T47D (cell line): ENCODE measurements at regions not wholly inside any gene's neighbourhood (a gene's known extent, or its start where the extent isn't known, plus 50 kb on each side); places are given as distances from the start of the nearest gene placed in this dataset.

ENCODE experiments used
- DNase-seq, 2 experiments: peaks; one replicate each; pipeline versions ENCODE4 v3.0.0 to v3.0.0-alpha.2; 2011 to 2012; ENCODE audit warnings: low read depth in 1 of 2, low spot score in 1 of 2
- JUND ChIP-seq: IDR thresholded peaks from 2 replicates; pipeline ENCODE4 v1.6.1; 2012; ENCODE audit warnings: low read depth
- in situ Hi-C: cut with HindIII; loops from 2 replicates; pipeline ENCODE4 v1.10.0; 2016; ENCODE audit warnings: low sequenced_read_pairs, low pct_unique_long_range_greater_than_20kb

DNA sequence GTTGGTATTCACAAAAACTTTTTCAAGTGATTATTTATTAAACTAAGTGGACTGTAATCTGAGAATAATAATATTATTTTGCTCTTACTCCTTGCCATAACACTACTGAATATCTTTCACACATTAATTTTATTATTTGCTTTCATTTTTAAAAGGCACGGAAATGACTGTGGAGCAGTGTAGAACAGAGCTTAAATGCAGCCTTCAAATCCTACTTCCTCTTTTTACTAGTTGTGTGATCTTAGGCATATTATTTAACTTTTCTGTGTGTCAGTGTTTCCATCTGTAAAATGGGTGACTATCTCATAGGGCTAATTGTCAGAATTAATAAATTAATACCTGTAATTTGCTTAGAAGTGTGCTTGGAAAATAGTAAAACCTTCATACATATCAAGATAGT is 55.5 kb upstream of the SLC8A1 start:
- in situ Hi-C loops = no loop called here
- TF ChIP-seq JUND = no peak
- no peak for DNase-seq

DNA sequence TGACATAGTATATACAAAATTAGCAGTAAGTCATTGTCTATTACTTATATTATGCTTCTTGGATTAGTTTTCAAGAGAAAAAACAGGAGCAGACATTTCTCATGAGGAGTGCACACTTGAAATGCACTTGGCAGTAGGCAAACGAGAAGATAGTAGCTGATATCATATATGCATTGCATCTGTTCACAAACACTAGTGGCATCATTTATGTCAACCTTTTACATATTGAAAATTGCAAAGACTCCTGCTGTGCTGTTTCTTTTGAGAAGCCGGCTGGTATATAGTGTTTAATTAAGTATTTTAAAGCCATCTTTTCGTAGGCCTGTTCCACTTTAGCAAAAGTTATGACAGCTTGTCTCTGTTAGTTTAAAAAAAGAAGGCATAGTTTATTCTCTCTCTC is 58.4 kb upstream of the SLC8A1 start:
- no peak for DNase-seq
- in situ Hi-C loops = no loop called here
- no peak for TF ChIP-seq JUND

DNA sequence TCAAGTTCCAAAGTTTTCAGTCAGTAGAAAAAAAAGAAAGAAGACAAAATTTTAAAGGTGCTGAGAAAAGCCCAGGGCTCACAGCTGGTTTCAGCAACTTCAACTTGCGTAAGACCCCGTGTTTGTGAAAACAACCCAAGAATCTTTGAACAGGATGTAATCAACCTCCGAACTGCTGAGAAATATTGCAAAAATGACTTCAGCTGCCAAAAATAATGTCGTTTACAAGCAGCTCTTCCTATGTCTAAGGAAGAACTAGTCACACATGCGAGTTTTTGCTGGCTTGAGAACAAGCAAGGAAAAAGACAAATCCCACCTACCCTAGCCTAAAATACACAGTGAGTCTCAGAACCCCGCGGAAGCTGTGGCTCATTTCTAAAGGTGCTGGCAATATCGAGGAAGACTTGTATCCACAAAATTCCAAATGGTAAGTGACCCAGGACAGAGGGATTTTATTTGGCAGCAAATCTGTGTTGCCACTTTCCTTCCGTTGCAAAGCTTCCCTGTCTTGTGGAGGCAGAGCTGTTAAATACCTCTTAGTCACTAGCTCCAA is 59.8 kb upstream of the SLC8A1 start:
- in situ Hi-C loops = no loop called here
- DNase-seq = no peak
- no peak for TF ChIP-seq JUND

GRCh38 chr2:40512256-40512655 is 60.4 kb upstream of the SLC8A1 start:
- no peak for DNase-seq
- no peak for TF ChIP-seq JUND
- in situ Hi-C loops = no loop called here

DNA sequence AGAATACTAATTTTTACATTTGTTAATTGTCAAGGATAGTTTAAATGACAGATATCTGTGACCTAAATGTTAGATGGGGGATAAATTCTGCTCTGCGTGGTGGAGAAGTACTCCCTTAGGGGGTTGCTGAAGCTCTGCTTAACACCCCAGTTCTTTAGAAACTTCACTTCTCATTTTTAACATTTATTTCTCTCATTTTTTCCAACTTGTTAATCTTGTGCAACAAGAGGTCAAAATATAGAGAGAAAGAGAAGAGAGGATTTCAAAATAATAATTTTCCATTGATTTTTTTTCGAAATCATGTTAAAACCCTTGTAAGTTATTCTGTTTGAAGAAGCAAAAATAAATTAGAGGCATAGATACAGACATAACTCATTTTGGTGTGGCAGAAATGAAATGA is 61.3 kb upstream of the SLC8A1 start:
- no peak for DNase-seq
- no peak for TF ChIP-seq JUND
- in situ Hi-C loops = no loop called here

DNA sequence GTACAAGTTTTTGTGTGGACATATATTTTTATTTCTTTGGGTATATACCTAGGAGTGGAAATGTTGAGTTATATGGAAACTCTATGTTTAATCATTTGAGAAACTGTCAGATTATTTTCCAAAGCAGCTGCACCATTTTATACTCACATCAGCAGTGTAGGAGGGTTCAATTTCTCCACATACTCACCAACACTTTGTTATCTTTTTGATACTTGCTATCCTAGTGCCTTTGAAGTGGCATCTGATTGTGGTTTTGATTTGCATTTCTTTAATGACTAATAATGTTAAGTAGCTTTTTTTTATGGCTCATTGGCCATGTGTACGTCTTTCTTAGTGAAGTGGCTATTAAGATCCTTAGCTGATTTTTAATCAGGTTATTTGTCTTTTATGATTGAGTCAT is 64.7 kb upstream of the SLC8A1 start:
- TF ChIP-seq JUND = no peak
- DNase-seq = no peak
- in situ Hi-C loops = no loop called here

DNA sequence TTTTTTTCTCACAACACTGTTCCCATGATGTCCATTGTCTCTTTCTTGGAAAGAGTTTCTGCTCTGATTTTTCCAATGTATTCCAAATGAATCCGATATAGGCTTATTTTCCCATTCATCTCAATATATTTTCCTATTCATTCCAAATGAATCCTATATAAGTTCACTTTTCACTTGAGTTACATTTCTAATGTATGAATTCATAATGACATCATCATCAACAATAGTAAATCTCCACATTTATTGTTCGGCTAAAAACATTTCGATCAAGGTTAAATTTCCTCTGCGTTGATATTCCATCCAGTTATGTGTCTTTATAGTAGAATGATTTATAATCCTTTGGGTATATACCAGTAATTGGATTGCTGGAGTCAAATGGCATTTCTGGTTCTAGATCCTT is 76.7 kb upstream of the SLC8A1 start:
- DNase-seq = no peak
- no peak for TF ChIP-seq JUND
- in situ Hi-C loops = no loop called here

GRCh38 chr2:40531359-40531758 is 79.5 kb upstream of the SLC8A1 start:
- no peak for DNase-seq
- no peak for TF ChIP-seq JUND
- in situ Hi-C loops = no loop called here

GRCh38 chr2:40534528-40534927 is 82.6 kb upstream of the SLC8A1 start:
- TF ChIP-seq JUND = no peak
- in situ Hi-C loops = no loop called here
- DNase-seq = no peak

- in situ Hi-C loops = no loop called here
- no peak for TF ChIP-seq JUND
- DNase-seq = no peak
Observed at GRCh38 chr2:40535972-40536371, 84.1 kb upstream of the SLC8A1 start.

DNA sequence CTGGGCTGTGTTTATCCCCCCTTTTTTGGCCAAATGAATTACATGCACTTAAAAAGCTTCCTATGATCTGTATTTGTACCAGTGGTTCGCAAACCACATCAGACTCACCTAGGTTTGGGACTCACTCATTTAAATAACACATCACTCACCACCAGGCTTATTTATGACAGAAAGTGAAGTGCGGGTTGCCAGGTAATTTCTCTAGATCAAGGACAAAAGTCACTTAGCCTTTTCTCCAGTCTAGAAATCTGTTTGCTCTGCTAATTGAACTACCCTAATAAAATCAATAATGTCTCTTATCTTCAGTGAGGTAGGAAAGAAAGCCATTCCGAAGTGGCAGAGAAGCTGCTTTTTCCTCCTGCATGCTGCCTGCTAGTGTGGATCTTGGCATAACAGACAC is 88.1 kb upstream of the SLC8A1 start:
- DNase-seq = no peak
- in situ Hi-C loops = no loop called here
- TF ChIP-seq JUND = no peak

DNA sequence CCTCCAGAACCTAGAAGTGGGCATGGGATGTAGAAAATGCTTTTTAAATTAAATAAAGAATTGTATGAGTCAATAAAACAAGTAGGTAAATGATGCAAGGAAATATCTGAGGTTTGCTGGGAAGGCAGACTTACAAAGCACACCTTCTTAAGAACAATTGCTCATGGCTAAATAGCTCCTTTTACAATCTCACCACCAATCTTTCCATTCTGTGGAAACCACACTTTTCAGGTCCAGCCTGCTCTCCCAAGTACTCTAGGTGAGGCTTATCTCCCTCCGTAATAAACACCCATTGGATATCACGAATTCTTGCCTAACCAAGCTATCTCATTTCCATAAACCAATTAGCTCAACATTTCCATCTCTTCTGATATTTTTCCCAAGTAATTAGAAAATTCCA is 91.5 kb upstream of the SLC8A1 start:
- no peak for TF ChIP-seq JUND
- in situ Hi-C loops = no loop called here
- DNase-seq = peak in 1 of 2 experiments; percentile 37

DNA sequence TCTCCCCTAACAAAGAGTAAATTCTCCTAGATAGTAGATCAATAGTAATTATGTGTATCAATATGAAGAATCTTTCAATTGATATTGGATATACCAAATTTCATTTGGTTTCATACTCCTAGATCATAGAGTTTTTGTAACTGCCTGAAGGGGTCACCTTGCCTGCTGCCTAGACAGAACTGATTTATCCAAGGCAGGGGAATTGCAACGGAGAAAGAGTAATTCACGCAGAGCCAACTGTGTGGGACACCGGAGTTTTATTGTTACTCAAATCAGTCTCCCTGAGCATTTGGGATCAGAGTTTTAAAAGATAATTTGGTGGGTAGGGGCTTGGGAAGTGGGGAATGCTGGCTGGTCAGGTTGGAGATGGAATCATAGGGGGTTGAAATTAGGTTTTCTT is 92.2 kb upstream of the SLC8A1 start:
- no peak for DNase-seq
- TF ChIP-seq JUND = no peak
- in situ Hi-C loops = no loop called here

- DNase-seq = no peak
- in situ Hi-C loops = no loop called here
- TF ChIP-seq JUND = no peak
Observed at GRCh38 chr2:40545645-40546044, 93.8 kb upstream of the SLC8A1 start.
